Natural killer cell (primary cell): ENCODE measurements at regions not wholly inside any gene's neighbourhood (a gene's known extent, or its start where the extent isn't known, plus 50 kb on each side); places are given as distances from the start of the nearest gene placed in this dataset.

Experiments used
- ATAC-seq, 3 donors: fragments of 150-1000 bp in 2 of 3; fragments of 200-7000 bp in 1 of 3; cut with Tn5 transposase; 1 replicate in 1 of 3; 2 replicates in 2 of 3; pipeline ENCODE4 v1.10.0; 2021; ENCODE audit warnings: mild to moderate bottlenecking in 2 of 3, moderate library complexity in 2 of 3
- DNase-seq, 2 donors: peaks; one replicate each; pipeline versions ENCODE4 v3.0.0 to v3.0.0-alpha.2; 2013 to 2021; ENCODE audit warnings: mixed read lengths in 1 of 2
- H3K27ac ChIP-seq: one replicate; pipeline ENCODE4 v1.5.1; 2013; ENCODE audit warnings: mild to moderate bottlenecking, low read length
- H3K27me3 ChIP-seq: one replicate; pipeline ENCODE4 v1.6.1; 2013; ENCODE audit warnings: low read length; ENCODE audit not compliant: control insufficient read depth, insufficient read depth
- H3K36me3 ChIP-seq: one replicate; pipeline ENCODE4 v1.6.1; 2013; ENCODE audit warnings: low read length; ENCODE audit not compliant: control insufficient read depth, insufficient read depth
- H3K4me1 ChIP-seq: one replicate; pipeline ENCODE4 v1.6.1; 2013; ENCODE audit warnings: low read length; ENCODE audit not compliant: control insufficient read depth, insufficient read depth
- H3K4me3 ChIP-seq: one replicate; pipeline ENCODE4 v1.5.1; 2013; ENCODE audit warnings: low read length
- H3K9me3 ChIP-seq: one replicate; pipeline ENCODE4 v1.6.1; 2013; ENCODE audit warnings: low read length; ENCODE audit not compliant: control insufficient read depth, insufficient read depth
- H3K27ac Mint-ChIP-seq, 2 donors: one replicate each; pipeline ENCODE4 v1.8.0; 2022; ENCODE audit warnings: mild to moderate bottlenecking in 2 of 2, mixed read lengths in 2 of 2, moderate library complexity in 1 of 2
- H3K27me3 Mint-ChIP-seq, 2 donors: one replicate each; pipeline ENCODE4 v1.8.0; 2022; ENCODE audit warnings: low read depth in 2 of 2, mixed read lengths in 2 of 2
- H3K36me3 Mint-ChIP-seq: one replicate; pipeline ENCODE4 v1.8.0; 2022; ENCODE audit warnings: mixed read lengths
- H3K4me1 Mint-ChIP-seq, 2 donors: one replicate each; pipeline ENCODE4 v1.8.0; 2022; ENCODE audit warnings: mixed read lengths in 2 of 2
- H3K4me3 Mint-ChIP-seq: one replicate; pipeline ENCODE4 v1.8.0; 2022; ENCODE audit warnings: mild to moderate bottlenecking, moderate library complexity, mixed read lengths
- H3K9me3 Mint-ChIP-seq, 2 donors: one replicate each; pipeline ENCODE4 v1.8.0; 2022; ENCODE audit warnings: mixed read lengths in 2 of 2
- WGBS: methylation state at CpG from one replicate; pipeline ENCODE4 v1.1.7; 2013; ENCODE audit warnings: missing lambda C conversion rate; ENCODE audit not compliant: insufficient coverage; 5-methylcytosine and 5-hydroxymethylcytosine counted together
- intact Hi-C: fragments of 100-400 bp; cut with micrococcal nuclease; formaldehyde crosslinking; loops from one replicate; pipeline ENCODE4 v1.14.2; 2022
- TF ChIP-seq, protein P1 (sequence below): fragments of 200-600 bp; IDR thresholded peaks from one replicate; pipeline ENCODE4 v1.8.0; 2022; ENCODE audit warnings: antibody characterized with exemption

DNA sequence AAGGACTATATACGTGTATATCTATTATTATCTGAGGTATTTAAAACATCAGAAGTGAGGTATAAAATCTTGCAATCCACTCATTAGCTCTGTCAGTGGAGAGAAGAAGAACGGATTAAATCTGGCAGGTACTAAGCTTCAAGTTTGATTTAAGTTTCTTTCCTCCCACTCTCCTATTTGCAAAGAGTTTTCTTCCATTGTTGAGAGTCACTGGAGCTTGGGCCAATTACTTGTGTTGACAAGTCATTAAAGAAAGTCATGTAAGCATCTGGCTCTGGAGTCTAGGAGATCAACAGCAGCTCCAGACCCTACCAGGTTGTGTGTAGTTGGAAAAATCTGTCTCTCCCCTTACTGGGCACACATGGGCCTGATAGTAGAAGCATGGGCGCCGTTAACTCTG is 476.8 kb upstream of the SMARCA2 start:
- no peak overlapping the region for H3K4me3 Mint-ChIP-seq
- Histone ChIP-seq H3K4me1 (no peaks in the 10 kb centered on the region), H3K27me3 (no peaks in the 10 kb centered on the region), H3K36me3 (no peaks in the 10 kb centered on the region), H3K4me3 (no peak overlapping the region), H3K9me3 (no peaks in the 10 kb centered on the region), H3K27ac (no peak overlapping the region)
- intact Hi-C loops: no loop called here
- no peak overlapping the region for H3K27ac Mint-ChIP-seq
- no peaks in the 10 kb centered on the region for H3K27me3 Mint-ChIP-seq
- H3K9me3 Mint-ChIP-seq: peaks cover 2 to 4% of the 10 kb centered on the region in 2 donors
- WGBS: no CpG with 5 or more reads among the region's 4 CpGs
- H3K36me3 Mint-ChIP-seq: no peaks in the 10 kb centered on the region
- TF ChIP-seq, protein P1, sequence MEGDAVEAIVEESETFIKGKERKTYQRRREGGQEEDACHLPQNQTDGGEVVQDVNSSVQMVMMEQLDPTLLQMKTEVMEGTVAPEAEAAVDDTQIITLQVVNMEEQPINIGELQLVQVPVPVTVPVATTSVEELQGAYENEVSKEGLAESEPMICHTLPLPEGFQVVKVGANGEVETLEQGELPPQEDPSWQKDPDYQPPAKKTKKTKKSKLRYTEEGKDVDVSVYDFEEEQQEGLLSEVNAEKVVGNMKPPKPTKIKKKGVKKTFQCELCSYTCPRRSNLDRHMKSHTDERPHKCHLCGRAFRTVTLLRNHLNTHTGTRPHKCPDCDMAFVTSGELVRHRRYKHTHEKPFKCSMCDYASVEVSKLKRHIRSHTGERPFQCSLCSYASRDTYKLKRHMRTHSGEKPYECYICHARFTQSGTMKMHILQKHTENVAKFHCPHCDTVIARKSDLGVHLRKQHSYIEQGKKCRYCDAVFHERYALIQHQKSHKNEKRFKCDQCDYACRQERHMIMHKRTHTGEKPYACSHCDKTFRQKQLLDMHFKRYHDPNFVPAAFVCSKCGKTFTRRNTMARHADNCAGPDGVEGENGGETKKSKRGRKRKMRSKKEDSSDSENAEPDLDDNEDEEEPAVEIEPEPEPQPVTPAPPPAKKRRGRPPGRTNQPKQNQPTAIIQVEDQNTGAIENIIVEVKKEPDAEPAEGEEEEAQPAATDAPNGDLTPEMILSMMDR: no peak
- DNase-seq: no peak
- ATAC-seq: no peak
- no peaks in the 10 kb centered on the region for H3K4me1 Mint-ChIP-seq

DNA sequence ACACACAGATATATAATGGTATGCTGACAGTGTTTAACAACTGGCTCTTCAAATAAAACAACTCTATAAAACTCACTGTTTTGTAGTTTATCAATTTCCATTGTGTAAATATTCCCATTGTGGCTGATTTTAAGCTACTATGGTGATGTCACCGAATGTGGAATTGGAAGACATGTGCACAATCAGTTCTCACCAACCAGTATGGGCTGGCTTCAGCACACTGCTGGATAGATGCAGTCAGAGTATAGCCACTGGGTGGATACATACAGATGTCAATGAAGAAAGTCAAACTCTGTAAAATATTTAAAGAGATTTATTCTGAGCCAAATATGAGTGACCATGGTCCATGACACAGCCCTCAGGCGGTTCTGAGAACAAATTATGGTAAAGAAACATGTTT is 475.9 kb upstream of the SMARCA2 start:
- 83% methylated on average over 2 of the region's 2 CpGs for WGBS
- intact Hi-C loops: no loop called here

DNA sequence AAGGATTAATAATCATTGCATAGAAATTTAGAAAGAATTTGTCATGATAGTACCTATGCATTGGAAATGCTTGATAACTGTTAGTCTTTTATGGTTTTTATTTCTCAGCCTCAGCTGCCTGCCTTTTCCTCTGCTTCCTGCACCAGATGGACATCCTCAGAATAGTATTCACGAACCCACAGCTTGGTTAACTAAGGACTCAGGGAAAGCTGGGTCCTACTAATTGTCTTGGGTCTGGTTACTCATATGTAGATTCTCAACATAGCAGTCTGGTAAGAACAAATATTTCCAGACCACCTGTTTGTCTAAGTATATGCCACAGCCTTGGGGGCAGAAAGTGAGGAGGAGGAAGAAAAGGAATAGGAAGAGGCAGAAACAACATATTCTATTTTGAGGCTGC is 464.5 kb upstream of the SMARCA2 start:
- Mint-ChIP-seq H3K27me3 (no peaks in the 10 kb centered on the region), H3K36me3 (no peaks in the 10 kb centered on the region), H3K4me3 (no peak overlapping the region), H3K27ac (no peak overlapping the region), H3K9me3 (peaks cover 7 to 14% of the 10 kb centered on the region in 2 donors), H3K4me1 (no peaks in the 10 kb centered on the region)
- no peak for DNase-seq
- Histone ChIP-seq H3K36me3 (no peaks in the 10 kb centered on the region), H3K9me3 (no peaks in the 10 kb centered on the region), H3K27me3 (no peaks in the 10 kb centered on the region), H3K4me3 (no peak overlapping the region), H3K4me1 (no peaks in the 10 kb centered on the region), H3K27ac (no peak overlapping the region)
- TF ChIP-seq, protein P1: no peak
- ATAC-seq: no peak
- intact Hi-C loops: no loop called here
- WGBS: 33% methylated on average over 1 of the region's 1 CpG

More for the DNA sequence above, 475.9 kb upstream of the SMARCA2 start:
- TF ChIP-seq, protein P1: no peak
- no peak overlapping the region for H3K27ac Mint-ChIP-seq
- no peaks in the 10 kb centered on the region for H3K4me1 ChIP-seq
- H3K27me3 ChIP-seq: no peaks in the 10 kb centered on the region
- H3K36me3 ChIP-seq: no peaks in the 10 kb centered on the region
- no peaks in the 10 kb centered on the region for H3K36me3 Mint-ChIP-seq
- H3K27ac ChIP-seq: no peak overlapping the region
- H3K4me3 Mint-ChIP-seq: no peak overlapping the region
- no peaks in the 10 kb centered on the region for H3K4me1 Mint-ChIP-seq
- H3K4me3 ChIP-seq: no peak overlapping the region
- DNase-seq (no peak), ATAC-seq (no peak)
- no peaks in the 10 kb centered on the region for H3K9me3 ChIP-seq
- no peaks in the 10 kb centered on the region for H3K27me3 Mint-ChIP-seq
- peaks cover 2 to 4% of the 10 kb centered on the region in 2 donors for H3K9me3 Mint-ChIP-seq
